Heart left ventricle (tissue), 13 donors: ENCODE measurements at regions not wholly inside any gene's neighbourhood (a gene's known extent, or its start where the extent isn't known, plus 50 kb on each side); places are given as distances from the start of the nearest gene placed in this dataset.

ENCODE experiments used
- CTCF ChIP-seq, 12 donors: fragments of 200-600 bp; sonication (generic) in 4 of 12; IDR thresholded peaks; one replicate each; pipeline versions ENCODE4 v1.5.0 to v1.8.0; 2018 to 2022; ENCODE audit warnings: antibody characterized with exemption in 12 of 12, mild to moderate bottlenecking in 5 of 12
- POLR2A ChIP-seq, 2 donors: fragments of 450-650 bp; IDR thresholded peaks; one replicate each; pipeline ENCODE4 v1.6.1; 2017; ENCODE audit warnings: antibody characterized with exemption in 2 of 2, mild to moderate bottlenecking in 2 of 2, moderate library complexity in 2 of 2
- donor health status: ischemic (EF 13 %, LVEDD 7.1; RV severe dilation, severe dysfunction).
- donor health status: DM: no; HTN: yes; CAD: no.
- donor health status: DM: no; HTN: no; CAD: no.
- donor health status: ischemic (EF 25% LVEDD 6.9; RV normal size, moderate dysfunction).
- donor health status: ischemic (EF 25% LVEDD 5.7; RV mildly dilated, moderate dysfunction).
- donor health status: ischemic (EF 35%, LVEDD 5.7; RV mildly dilated, moderate dysfunction).
- donor health status: nonischemic (EF 11% LVEDD 7.7; RV severe dilation, severe dysfunction).
- donor health status: DM: yes; HTN: yes; CAD: no.
- donor health status: PGD.
- donor health status: ischemic (EF 29% LVEDD 5.4; RV normal size, mild dysfunction).
- donor health status: nonischemic (EF 23%, LVEDD 6.1; RV moderate dilation, normal function).

DNA sequence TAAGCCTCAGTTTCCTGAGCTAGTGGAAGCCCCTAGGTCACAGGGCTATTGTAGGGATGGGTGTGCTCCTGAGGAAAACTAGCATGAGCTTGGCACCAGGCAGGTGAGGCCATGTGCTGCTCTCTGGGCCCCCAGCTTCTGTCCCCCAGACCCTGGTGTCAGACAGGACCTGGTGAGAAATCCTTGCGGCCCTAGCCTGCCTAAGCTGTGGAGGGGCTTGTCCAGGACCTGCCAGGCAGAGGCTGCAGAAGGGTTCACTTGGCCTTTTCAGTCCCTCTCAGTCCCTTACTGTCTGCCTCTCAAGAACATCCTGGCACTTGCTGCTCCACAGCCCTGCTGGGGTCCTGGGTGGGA lies 58.4 kb downstream of the ZFP36L2 start:
- TF ChIP-seq CTCF (IDR thresholded peaks at IDR 0.05) = no peak
- no peak for TF ChIP-seq POLR2A (IDR thresholded peaks at IDR 0.05)
